Progenitor cell of endocrine pancreas (in vitro differentiated cells): ENCODE measurements at regions not wholly inside any gene's neighbourhood (a gene's known extent, or its start where the extent isn't known, plus 50 kb on each side); places are given as distances from the start of the nearest gene placed in this dataset.
"Not testable (repeated sequence)": the region's sequence is repeated elsewhere in the genome, so short reads cannot be mapped to it uniquely, and the experiment has no call there.

Source experiments
- DNase-seq: peaks from one replicate; pipeline ENCODE4 v3.0.0; 2021; ENCODE audit warnings: low spot score; ENCODE audit not compliant: unreplicated experiment
- H3K27ac Mint-ChIP-seq: 2 replicates; pipeline ENCODE4 v1.8.0; 2021; ENCODE audit warnings: mild to moderate bottlenecking, moderate library complexity, mixed read lengths
- H3K27me3 Mint-ChIP-seq: 2 replicates; pipeline ENCODE4 v1.8.0; 2021; ENCODE audit warnings: mixed read lengths
- H3K36me3 Mint-ChIP-seq: 2 replicates; pipeline ENCODE4 v1.8.0; 2022; ENCODE audit warnings: mixed read lengths; ENCODE audit not compliant: insufficient read depth
- H3K4me1 Mint-ChIP-seq: 2 replicates; pipeline ENCODE4 v1.8.0; 2021; ENCODE audit warnings: low read depth, mixed read lengths
- H3K4me3 Mint-ChIP-seq: 2 replicates; pipeline ENCODE4 v1.8.0; 2021; ENCODE audit warnings: low read depth, mild to moderate bottlenecking, moderate library complexity, mixed read lengths
- H3K9me3 Mint-ChIP-seq: 2 replicates; pipeline ENCODE4 v1.8.0; 2021; ENCODE audit warnings: low read depth, mixed read lengths
- CTCF ChIP-seq: fragments of 200-600 bp; sonication (generic); IDR thresholded peaks from one replicate; pipeline ENCODE4 v1.5.0; 2021; ENCODE audit warnings: antibody characterized with exemption, mild to moderate bottlenecking; ENCODE audit not compliant: unreplicated experiment

- no peaks in the 10 kb centered on the region for H3K27me3 Mint-ChIP-seq
- no peak overlapping the region for H3K4me3 Mint-ChIP-seq
- peaks cover 15% of the 10 kb centered on the region for H3K9me3 Mint-ChIP-seq
- TF ChIP-seq CTCF: no peak
- no peak for DNase-seq
- no peak overlapping the region for H3K27ac Mint-ChIP-seq
- H3K36me3 Mint-ChIP-seq: no peaks in the 10 kb centered on the region
- no peaks in the 10 kb centered on the region for H3K4me1 Mint-ChIP-seq
These were observed 128.5 kb upstream of the STEAP1 start for GRCh38 chr7:90025771-90026170.

GRCh38 chr7:90033850-90034249 is 120.4 kb upstream of the STEAP1 start:
- Mint-ChIP-seq H3K36me3 (no peaks in the 10 kb centered on the region), H3K9me3 (no peaks in the 10 kb centered on the region), H3K27me3 (no peaks in the 10 kb centered on the region), H3K4me1 (no peaks in the 10 kb centered on the region), H3K27ac (no peak overlapping the region), H3K4me3 (no peak overlapping the region)
- no peak for DNase-seq
- no peak for TF ChIP-seq CTCF

GRCh38 chr7:90053094-90053493 is 101.2 kb upstream of the STEAP1 start:
- H3K4me3 Mint-ChIP-seq: no peak overlapping the region
- no peaks in the 10 kb centered on the region for H3K27me3 Mint-ChIP-seq
- peaks cover 5% of the 10 kb centered on the region for H3K9me3 Mint-ChIP-seq
- no peak for TF ChIP-seq CTCF
- DNase-seq: no peak
- no peaks in the 10 kb centered on the region for H3K4me1 Mint-ChIP-seq
- no peak overlapping the region for H3K27ac Mint-ChIP-seq
- H3K36me3 Mint-ChIP-seq: no peaks in the 10 kb centered on the region

- H3K27ac Mint-ChIP-seq: no peak overlapping the region
- no peak for TF ChIP-seq CTCF
- no peaks in the 10 kb centered on the region for H3K36me3 Mint-ChIP-seq
- no peak overlapping the region for H3K4me3 Mint-ChIP-seq
- H3K4me1 Mint-ChIP-seq: no peaks in the 10 kb centered on the region
- peaks cover 3% of the 10 kb centered on the region for H3K9me3 Mint-ChIP-seq
- no peaks in the 10 kb centered on the region for H3K27me3 Mint-ChIP-seq
- DNase-seq: no peak
These were observed 93.2 kb upstream of the STEAP1 start for GRCh38 chr7:90061077-90061476.

GRCh38 chr7:90064370-90064769 is 89.9 kb upstream of the STEAP1 start:
- Mint-ChIP-seq H3K27me3 (no peaks in the 10 kb centered on the region), H3K4me1 (no peaks in the 10 kb centered on the region), H3K4me3 (no peak overlapping the region), H3K36me3 (no peaks in the 10 kb centered on the region), H3K9me3 (peaks cover 3% of the 10 kb centered on the region), H3K27ac (no peak overlapping the region)
- no peak for DNase-seq
- TF ChIP-seq CTCF: no peak

- TF ChIP-seq CTCF: no peak
- Mint-ChIP-seq H3K9me3 (peaks cover 8% of the 10 kb centered on the region), H3K4me3 (no peak overlapping the region)
These were observed 87.1 kb upstream of the STEAP1 start for GRCh38 chr7:90067171-90067570.

GRCh38 chr7:90070238-90070637 is 84.0 kb upstream of the STEAP1 start:
- H3K27me3 Mint-ChIP-seq, H3K27ac Mint-ChIP-seq, H3K9me3 Mint-ChIP-seq, DNase-seq, H3K36me3 Mint-ChIP-seq, H3K4me3 Mint-ChIP-seq, H3K4me1 Mint-ChIP-seq: not testable (repeated sequence)

More at GRCh38 chr7:90067171-90067570, 87.1 kb upstream of the STEAP1 start:
- no peak overlapping the region for H3K27ac Mint-ChIP-seq
- H3K36me3 Mint-ChIP-seq: no peaks in the 10 kb centered on the region
- DNase-seq: no peak
- H3K27me3 Mint-ChIP-seq: no peaks in the 10 kb centered on the region
- no peaks in the 10 kb centered on the region for H3K4me1 Mint-ChIP-seq
